ENCODE measurements at regions not wholly inside any gene's neighbourhood (a gene's known extent, or its start where the extent isn't known, plus 50 kb on each side); places are given as distances from the start of the nearest gene placed in this dataset.

- no peak for TF ChIP-seq MAX (IDR thresholded peaks at IDR 0.05; ENCODE audit: low read depth)
- no peak for TF ChIP-seq SMC3 (IDR thresholded peaks at IDR 0.05; ENCODE audit: low read depth, low read length)
- no peak for TF ChIP-seq TEAD4 (IDR thresholded peaks at IDR 0.05; ENCODE audit: borderline replicate concordance, insufficient read depth)
- TF ChIP-seq FOXM1 (IDR thresholded peaks at IDR 0.05; ENCODE audit: low read depth), result no peak
- TF ChIP-seq JUND (IDR thresholded peaks at IDR 0.05), result no peak
- TF ChIP-seq USF2 (IDR thresholded peaks at IDR 0.05; ENCODE audit: borderline replicate concordance, low read depth, low read length), result no peak
- no peak for TF ChIP-seq RAD21 (IDR thresholded peaks at IDR 0.05; ENCODE audit: low read length)
- TF ChIP-seq ELF1 (IDR thresholded peaks at IDR 0.05), result no peak
- Histone ChIP-seq H3K79me2 (ENCODE audit: insufficient read depth) (no peaks in the 10 kb centered on the region), H3K27ac (ENCODE audit: low read depth in 2 of 2, low read length in 1 of 2) (no peak overlapping the region), H2AFZ (ENCODE audit: low read depth) (no peak overlapping the region), H3K4me2 (no peak overlapping the region), H3K4me1 (ENCODE audit: control insufficient read depth in 1 of 2, insufficient read depth in 2 of 2, low read depth in 1 of 2, low read length in 1 of 2) (no peaks in the 10 kb centered on the region), H4K20me1 (ENCODE audit: insufficient read depth) (no peaks in the 10 kb centered on the region), H3K9me2 (no peaks in the 10 kb centered on the region), H3K27me3 (ENCODE audit: insufficient read depth) (no peaks in the 10 kb centered on the region), H3K36me3 (replicated peaks in 1 of 2; ENCODE audit: control insufficient read depth in 1 of 2, insufficient read depth in 2 of 2, low read length in 1 of 2) (no peaks in the 10 kb centered on the region), H3K4me3 (ENCODE audit: low read depth in 2 of 2, low read length in 1 of 2) (no peak overlapping the region), H3K9ac (no peak overlapping the region), H3F3A (replicated peaks; ENCODE audit: insufficient read depth) (no peaks in the 10 kb centered on the region), H3K9me3 (no peaks in the 10 kb centered on the region)
- CTCF ChIA-PET, result interaction anchor here (1.2 kb wide), 2 partner anchors 11 to 16 kb away, joined by 3 read pairs; no protein-coding TSS in a partner anchor
- no peak for DNase-seq
- WGBS (ENCODE audit: low lambda C conversion rate), result 7% methylated on average over 5 of the region's 5 CpGs
- POLR2A ChIA-PET, result no interaction called here
Measured at GRCh38 chr4:27152703-27153102, 292.1 kb downstream of the STIM2 start.

GRCh38 chr4:27154706-27155105 is 294.1 kb downstream of the STIM2 start:
- WGBS (ENCODE audit: low lambda C conversion rate), result 0% methylated on average over 3 of the region's 3 CpGs
- CTCF ChIA-PET, result no interaction called here
- TF ChIP-seq NRF1 (IDR thresholded peaks at IDR 0.05; ENCODE audit: low read depth, low read length) (no peak), USF2 (IDR thresholded peaks at IDR 0.05; ENCODE audit: borderline replicate concordance, low read depth, low read length) (no peak), PBX3 (IDR thresholded peaks at IDR 0.05) (no peak), EP300 (IDR thresholded peaks at IDR 0.05; ENCODE audit: borderline replicate concordance in 1 of 2, low read depth in 1 of 2, low read length in 1 of 2) (no peak), RAD21 (IDR thresholded peaks at IDR 0.05; ENCODE audit: low read length) (no peak), GATA2 (CRISPR knock-in tag; IDR thresholded peaks at IDR 0.05) (no peak), ZBTB33 (IDR thresholded peaks at IDR 0.05; ENCODE audit: borderline replicate concordance, low read depth) (no peak), RCOR1 (IDR thresholded peaks at IDR 0.05; ENCODE audit: low read length) (no peak), IRF3 (IDR thresholded peaks at IDR 0.05; ENCODE audit: low read depth, low read length) (no peak), TEAD4 (IDR thresholded peaks at IDR 0.05; ENCODE audit: borderline replicate concordance, insufficient read depth) (no peak), CHD2 (IDR thresholded peaks at IDR 0.05; ENCODE audit: low read length, partially characterized antibody) (no peak), MAX (IDR thresholded peaks at IDR 0.05; ENCODE audit: low read depth) (no peak), CTCF (IDR thresholded peaks at IDR 0.05) (no peak)
- Histone ChIP-seq H3K9ac (no peak overlapping the region), H3K9me3 (no peaks in the 10 kb centered on the region), H3K27me3 (ENCODE audit: insufficient read depth) (no peaks in the 10 kb centered on the region), H3K27ac (ENCODE audit: low read depth in 2 of 2, low read length in 1 of 2) (no peak overlapping the region), H4K20me1 (ENCODE audit: insufficient read depth) (no peaks in the 10 kb centered on the region), H3K4me2 (no peak overlapping the region), H2AFZ (ENCODE audit: low read depth) (no peak overlapping the region), H3K79me2 (ENCODE audit: insufficient read depth) (no peaks in the 10 kb centered on the region), H3K9me2 (no peaks in the 10 kb centered on the region), H3K36me3 (replicated peaks in 1 of 2; ENCODE audit: control insufficient read depth in 1 of 2, insufficient read depth in 2 of 2, low read length in 1 of 2) (no peaks in the 10 kb centered on the region), H3K4me1 (ENCODE audit: control insufficient read depth in 1 of 2, insufficient read depth in 2 of 2, low read depth in 1 of 2, low read length in 1 of 2) (no peaks in the 10 kb centered on the region), H3F3A (replicated peaks; ENCODE audit: insufficient read depth) (no peaks in the 10 kb centered on the region), H3K4me3 (ENCODE audit: low read depth in 2 of 2, low read length in 1 of 2) (no peak overlapping the region)
- POLR2A ChIA-PET, result no interaction called here
- DNase-seq, result no peak

All from SK-N-SH (cell line).